Breast epithelium (tissue), 4 donors: ENCODE measurements at regions not wholly inside any gene's neighbourhood (a gene's known extent, or its start where the extent isn't known, plus 50 kb on each side); places are given as distances from the start of the nearest gene placed in this dataset.

ENCODE experiments used
- DNase-seq, 2 donors: peaks; one replicate each; pipeline ENCODE4 v3.0.0-alpha.2; 2019; ENCODE audit warnings: low spot score in 2 of 2
- H3K27ac ChIP-seq, 2 donors: fragments of 200-600 bp; sonication (generic) in 1 of 2; one replicate each; pipeline ENCODE4 v1.5.1; 2016 to 2019; ENCODE audit warnings: mild to moderate bottlenecking in 1 of 2
- H3K27me3 ChIP-seq, 2 donors: fragments of 200-600 bp; sonication (generic) in 1 of 2; one replicate each; pipeline versions ENCODE4 v1.5.1 to v1.6.0; 2017 to 2019; ENCODE audit warnings: control low read depth in 1 of 2, mild to moderate bottlenecking in 1 of 2
- H3K36me3 ChIP-seq: fragments of 200-600 bp; one replicate; pipeline ENCODE4 v1.5.1; 2019
- H3K4me1 ChIP-seq, 2 donors: fragments of 200-600 bp; sonication (generic); one replicate each; pipeline ENCODE4 v1.5.1; 2016 to 2019; ENCODE audit warnings: control low read depth in 1 of 2
- H3K4me3 ChIP-seq, 3 donors: fragments of 200-600 bp; sonication (generic); 1 replicate in 2 of 3; 2 replicates in 1 of 3; pipeline ENCODE4 v1.5.1; 2016 to 2019; ENCODE audit warnings: mild to moderate bottlenecking in 3 of 3, moderate library complexity in 2 of 3
- H3K9me3 ChIP-seq, 2 donors: fragments of 200-600 bp; sonication (generic) in 1 of 2; one replicate each; pipeline ENCODE4 v1.5.1; 2016 to 2019; ENCODE audit warnings: control low read depth in 1 of 2
- POLR2A ChIP-seq: fragments of 450-650 bp; IDR thresholded peaks from one replicate; pipeline ENCODE4 v1.6.1; 2016; ENCODE audit warnings: antibody characterized with exemption, mild to moderate bottlenecking, moderate library complexity
- POLR2AphosphoS5 ChIP-seq, 3 donors: sonication (generic); formaldehyde crosslinking; IDR thresholded peaks; one replicate each; pipeline ENCODE4 v1.6.1; 2017; ENCODE audit warnings: antibody characterized with exemption in 3 of 3
- intact Hi-C: fragments of 100-400 bp; cut with DNase I; formaldehyde crosslinking; loops from one replicate; pipeline ENCODE4 v1.15.1; 2023; ENCODE audit warnings: low total_unique reads
- TF ChIP-seq, protein P1 (sequence below), 3 donors: fragments of 450-650 bp; IDR thresholded peaks; one replicate each; pipeline ENCODE4 v1.5.1; 2016 to 2017; ENCODE audit warnings: antibody characterized with exemption in 3 of 3, mild to moderate bottlenecking in 3 of 3, moderate library complexity in 3 of 3

DNA sequence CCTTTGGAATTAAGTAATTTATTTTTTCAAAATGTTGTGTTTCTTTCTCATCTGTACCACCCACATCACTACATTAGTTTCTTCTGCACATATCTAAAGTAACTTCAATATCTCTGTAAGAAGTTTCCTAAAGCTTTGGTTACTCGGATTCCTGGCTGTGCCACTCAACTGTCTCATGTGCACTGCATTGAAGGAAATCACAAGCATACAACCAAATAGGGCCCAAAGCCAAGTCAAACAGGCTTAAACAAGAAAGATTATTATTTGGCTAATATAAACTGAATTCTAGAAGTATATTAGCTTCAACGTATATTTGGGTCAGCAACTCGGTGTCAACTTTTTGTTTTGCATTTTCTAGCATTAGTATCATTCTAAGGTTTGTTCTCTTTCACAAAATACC lies 1647.6 kb upstream of the SPRY2 start:
- TF ChIP-seq POLR2AphosphoS5 (IDR thresholded peaks at IDR 0.05) = no peak
- TF ChIP-seq, protein P1, sequence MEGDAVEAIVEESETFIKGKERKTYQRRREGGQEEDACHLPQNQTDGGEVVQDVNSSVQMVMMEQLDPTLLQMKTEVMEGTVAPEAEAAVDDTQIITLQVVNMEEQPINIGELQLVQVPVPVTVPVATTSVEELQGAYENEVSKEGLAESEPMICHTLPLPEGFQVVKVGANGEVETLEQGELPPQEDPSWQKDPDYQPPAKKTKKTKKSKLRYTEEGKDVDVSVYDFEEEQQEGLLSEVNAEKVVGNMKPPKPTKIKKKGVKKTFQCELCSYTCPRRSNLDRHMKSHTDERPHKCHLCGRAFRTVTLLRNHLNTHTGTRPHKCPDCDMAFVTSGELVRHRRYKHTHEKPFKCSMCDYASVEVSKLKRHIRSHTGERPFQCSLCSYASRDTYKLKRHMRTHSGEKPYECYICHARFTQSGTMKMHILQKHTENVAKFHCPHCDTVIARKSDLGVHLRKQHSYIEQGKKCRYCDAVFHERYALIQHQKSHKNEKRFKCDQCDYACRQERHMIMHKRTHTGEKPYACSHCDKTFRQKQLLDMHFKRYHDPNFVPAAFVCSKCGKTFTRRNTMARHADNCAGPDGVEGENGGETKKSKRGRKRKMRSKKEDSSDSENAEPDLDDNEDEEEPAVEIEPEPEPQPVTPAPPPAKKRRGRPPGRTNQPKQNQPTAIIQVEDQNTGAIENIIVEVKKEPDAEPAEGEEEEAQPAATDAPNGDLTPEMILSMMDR (IDR thresholded peaks at IDR 0.05) = no peak
- no peak for TF ChIP-seq POLR2A
- no peak overlapping the region for H3K4me3 ChIP-seq
- H3K9me3 ChIP-seq = no peaks in the 10 kb centered on the region
- H3K27ac ChIP-seq = no peak overlapping the region
- DNase-seq = no peak
- no peaks in the 10 kb centered on the region for H3K36me3 ChIP-seq
- no peaks in the 10 kb centered on the region for H3K27me3 ChIP-seq
- H3K4me1 ChIP-seq = no peaks in the 10 kb centered on the region
- intact Hi-C loops = no loop called here

GRCh38 chr13:81987677-81988357 lies 1646.9 kb upstream of the SPRY2 start:
- intact Hi-C loops = no loop called here
- no peaks in the 10 kb centered on the region for H3K4me1 ChIP-seq
- H3K4me3 ChIP-seq = no peak overlapping the region
- DNase-seq = no peak
- no peaks in the 10 kb centered on the region for H3K27me3 ChIP-seq
- H3K27ac ChIP-seq = no peak overlapping the region
- TF ChIP-seq POLR2AphosphoS5 (IDR thresholded peaks at IDR 0.05) = no peak
- TF ChIP-seq POLR2A = no peak
- TF ChIP-seq, protein P1 (IDR thresholded peaks at IDR 0.05) = no peak
- no peaks in the 10 kb centered on the region for H3K9me3 ChIP-seq
- no peaks in the 10 kb centered on the region for H3K36me3 ChIP-seq

DNA sequence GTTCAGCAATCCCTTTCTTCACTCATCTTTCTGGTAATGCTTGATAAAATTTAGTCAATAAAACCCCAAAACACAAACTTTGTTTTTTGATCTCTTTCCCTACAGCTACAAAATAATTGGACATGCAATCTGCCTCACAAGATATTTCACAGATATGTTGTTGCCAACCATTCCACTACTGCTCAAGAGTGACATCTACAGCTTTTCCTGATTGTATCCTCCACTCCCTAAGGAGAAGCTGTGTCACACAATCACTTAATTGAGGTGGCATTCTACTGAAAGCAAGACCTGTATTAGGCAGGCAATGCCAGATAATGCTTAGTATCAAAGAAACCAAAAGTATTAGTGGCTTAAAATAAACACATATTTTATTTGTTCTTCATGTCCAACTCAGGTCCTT lies 1646.2 kb upstream of the SPRY2 start:
- H3K36me3 ChIP-seq = no peaks in the 10 kb centered on the region
- no peak for TF ChIP-seq POLR2AphosphoS5 (IDR thresholded peaks at IDR 0.05)
- TF ChIP-seq, protein P1 (IDR thresholded peaks at IDR 0.05) = no peak
- TF ChIP-seq POLR2A = no peak
- H3K9me3 ChIP-seq = no peaks in the 10 kb centered on the region
- no peak overlapping the region for H3K27ac ChIP-seq
- intact Hi-C loops = no loop called here
- no peaks in the 10 kb centered on the region for H3K27me3 ChIP-seq
- no peak overlapping the region for H3K4me3 ChIP-seq
- DNase-seq = no peak
- H3K4me1 ChIP-seq = no peaks in the 10 kb centered on the region

DNA sequence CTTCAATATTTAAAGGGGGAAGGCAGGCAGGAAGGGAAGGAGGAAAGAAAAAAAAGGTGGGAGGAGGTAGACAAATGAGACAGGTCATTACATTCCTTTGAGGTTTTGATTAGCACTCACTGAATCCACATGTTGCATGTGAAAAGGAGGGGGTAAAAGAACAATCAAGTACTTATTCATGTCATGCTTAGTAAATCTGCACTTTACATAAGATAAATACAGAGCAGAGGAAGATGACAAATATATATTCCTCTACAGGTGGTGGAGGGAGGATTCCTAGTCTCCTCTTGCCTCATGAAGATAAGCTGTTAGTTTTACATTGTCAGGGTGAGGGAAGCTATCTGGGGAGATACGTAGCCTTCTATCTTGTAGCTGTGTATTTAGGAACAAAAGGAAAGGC lies 1645.4 kb upstream of the SPRY2 start:
- no peak for TF ChIP-seq POLR2A
- TF ChIP-seq, protein P1 (IDR thresholded peaks at IDR 0.05) = no peak
- TF ChIP-seq POLR2AphosphoS5 (IDR thresholded peaks at IDR 0.05) = no peak
- no peak for DNase-seq
- H3K36me3 ChIP-seq = no peaks in the 10 kb centered on the region
- H3K9me3 ChIP-seq = no peaks in the 10 kb centered on the region
- H3K27ac ChIP-seq = no peak overlapping the region
- H3K27me3 ChIP-seq = no peaks in the 10 kb centered on the region
- no peak overlapping the region for H3K4me3 ChIP-seq
- H3K4me1 ChIP-seq = no peaks in the 10 kb centered on the region
- intact Hi-C loops = no loop called here

GRCh38 chr13:81957121-81957520 lies 1616.2 kb upstream of the SPRY2 start:
- intact Hi-C loops = no loop called here
- Histone ChIP-seq H3K4me3 (no peak overlapping the region), H3K27me3 (no peaks in the 10 kb centered on the region), H3K9me3 (no peaks in the 10 kb centered on the region), H3K4me1 (no peaks in the 10 kb centered on the region), H3K36me3 (no peaks in the 10 kb centered on the region), H3K27ac (no peak overlapping the region)
- TF ChIP-seq POLR2AphosphoS5 (IDR thresholded peaks at IDR 0.05) (no peak), POLR2A (no peak)
- TF ChIP-seq, protein P1 (IDR thresholded peaks at IDR 0.05) = no peak
- DNase-seq = no peak
